ENCODE measurements at regions not wholly inside any gene's neighbourhood (a gene's known extent, or its start where the extent isn't known, plus 50 kb on each side); places are given as distances from the start of the nearest gene placed in this dataset.

GRCh38 chr16:74031551-74031950 lies 265.1 kb upstream of the PSMD7 start:
- no peak for DNase-seq (ENCODE audit: low spot score)

- DNase-seq (ENCODE audit: low spot score): no peak
Observed at GRCh38 chr16:74030000-74030706, 266.5 kb upstream of the PSMD7 start.

GRCh38 chr16:74029115-74029792 lies 267.4 kb upstream of the PSMD7 start:
- no peak for DNase-seq (ENCODE audit: low spot score)

GRCh38 chr16:74026373-74027281 lies 270.0 kb upstream of the PSMD7 start:
- no peak for DNase-seq (ENCODE audit: low spot score)

GRCh38 chr16:74024953-74025352 lies 271.7 kb upstream of the PSMD7 start:
- no peak for DNase-seq (ENCODE audit: low spot score)

- DNase-seq (ENCODE audit: low spot score): no peak
Observed at GRCh38 chr16:74020095-74020670, 276.4 kb upstream of the PSMD7 start.

GRCh38 chr16:74019612-74020011 lies 277.0 kb upstream of the PSMD7 start:
- no peak for DNase-seq (ENCODE audit: low spot score)

GRCh38 chr16:74015953-74016352 lies 280.7 kb upstream of the PSMD7 start:
- no peak for DNase-seq (ENCODE audit: low spot score)

- no peak for DNase-seq (ENCODE audit: low spot score)
Observed at GRCh38 chr16:73998707-73999106, 297.9 kb upstream of the PSMD7 start.

- no peak for DNase-seq (ENCODE audit: low spot score)
Observed at GRCh38 chr16:73997971-73998370, 298.6 kb upstream of the PSMD7 start.

GRCh38 chr16:73997340-73997711 lies 299.3 kb upstream of the PSMD7 start:
- DNase-seq (ENCODE audit: low spot score): no peak

- DNase-seq (ENCODE audit: low spot score): no peak
Observed at GRCh38 chr16:73996624-73997339, 299.8 kb upstream of the PSMD7 start.

GRCh38 chr16:73993878-73994277 lies 302.7 kb upstream of the PSMD7 start:
- no peak for DNase-seq (ENCODE audit: low spot score)

GRCh38 chr16:73978407-73978784 lies 318.2 kb upstream of the PSMD7 start:
- no peak for DNase-seq (ENCODE audit: low spot score)

- no peak for DNase-seq (ENCODE audit: low spot score)
Observed at GRCh38 chr16:73976644-73977043, 320.0 kb upstream of the PSMD7 start.

GRCh38 chr16:73973174-73973573 lies 323.4 kb upstream of the PSMD7 start:
- DNase-seq (ENCODE audit: low spot score): no peak

GRCh38 chr16:73966851-73967250 lies 329.8 kb upstream of the PSMD7 start:
- DNase-seq (ENCODE audit: low spot score): no peak

GRCh38 chr16:73965591-73965990 lies 331.0 kb upstream of the PSMD7 start:
- no peak for DNase-seq (ENCODE audit: low spot score)

- DNase-seq (ENCODE audit: low spot score): peak; percentile 72
Observed at GRCh38 chr16:73956587-73957494, 339.8 kb upstream of the PSMD7 start.

- DNase-seq (ENCODE audit: low spot score): no peak
Observed at GRCh38 chr16:73955702-73956101, 340.9 kb upstream of the PSMD7 start.

- DNase-seq (ENCODE audit: low spot score): no peak
Observed at GRCh38 chr16:73955255-73955654, 341.4 kb upstream of the PSMD7 start.

Data from AG20443 (cell line).